ENCODE measurements at regions not wholly inside any gene's neighbourhood (a gene's known extent, or its start where the extent isn't known, plus 50 kb on each side); places are given as distances from the start of the nearest gene placed in this dataset.
"Not testable (repeated sequence)": the region's sequence is repeated elsewhere in the genome, so short reads cannot be mapped to it uniquely, and the experiment has no call there.

GRCh38 chr22:47623066-47623762, 860.8 kb downstream of the TBC1D22A start:
- H3K36me3 Mint-ChIP-seq (ENCODE audit: low read depth): no peaks in the 10 kb centered on the region
- no peak for DNase-seq
- H3K27me3 Mint-ChIP-seq: peaks cover 15% of the 10 kb centered on the region
- no peak overlapping the region for H3K27ac Mint-ChIP-seq
- no peaks in the 10 kb centered on the region for H3K9me3 Mint-ChIP-seq
- H3K4me1 Mint-ChIP-seq (ENCODE audit: low read depth): no peaks in the 10 kb centered on the region
- no peak overlapping the region for H3K4me3 Mint-ChIP-seq

DNA sequence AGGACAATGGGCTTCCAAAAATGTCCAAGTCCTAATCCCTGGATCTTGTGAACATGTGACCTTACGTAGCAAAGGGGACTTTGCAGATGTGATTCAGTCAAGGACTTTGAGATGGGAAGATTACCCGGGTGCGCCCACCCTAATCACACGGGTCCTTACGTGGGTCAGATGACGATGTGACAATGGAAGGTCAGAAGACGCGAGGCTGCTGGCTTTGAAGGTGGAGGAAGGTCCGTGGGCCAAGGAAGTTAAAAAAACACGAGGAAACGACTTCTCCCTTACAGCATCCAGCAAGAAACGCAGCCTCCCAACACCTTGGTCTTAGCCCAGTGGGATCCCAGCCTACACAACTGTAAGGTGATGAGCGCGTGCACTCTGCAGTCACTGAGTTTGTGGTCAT, 860.1 kb downstream of the TBC1D22A start:
- no peak for DNase-seq
- H3K36me3 Mint-ChIP-seq (ENCODE audit: low read depth): no peaks in the 10 kb centered on the region
- no peak overlapping the region for H3K27ac Mint-ChIP-seq
- peaks cover 15% of the 10 kb centered on the region for H3K27me3 Mint-ChIP-seq
- H3K4me3 Mint-ChIP-seq: no peak overlapping the region
- H3K9me3 Mint-ChIP-seq: no peaks in the 10 kb centered on the region
- no peaks in the 10 kb centered on the region for H3K4me1 Mint-ChIP-seq (ENCODE audit: low read depth)

DNA sequence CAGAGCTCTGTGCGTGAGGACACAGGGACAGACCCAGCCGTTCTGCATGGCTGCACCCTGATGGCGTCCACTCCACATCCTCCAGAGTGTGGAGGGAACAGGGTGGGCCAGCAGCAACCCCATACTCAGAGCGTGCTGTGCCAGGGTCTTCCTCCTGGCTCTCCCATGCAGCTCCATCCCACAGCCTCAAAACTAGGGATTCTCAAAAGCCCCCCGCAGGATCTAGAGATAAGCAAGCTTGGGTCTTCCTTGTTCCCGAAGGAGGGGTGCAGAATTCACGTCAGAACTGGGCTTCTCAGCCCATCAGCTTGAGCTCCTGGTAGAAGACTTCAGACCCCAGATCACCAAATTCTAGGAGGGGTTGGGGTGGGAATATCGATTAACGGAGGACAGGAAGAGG, 858.8 kb downstream of the TBC1D22A start:
- DNase-seq: no peak
- H3K9me3 Mint-ChIP-seq: no peaks in the 10 kb centered on the region
- no peak overlapping the region for H3K27ac Mint-ChIP-seq
- peaks cover 19% of the 10 kb centered on the region for H3K27me3 Mint-ChIP-seq
- no peaks in the 10 kb centered on the region for H3K4me1 Mint-ChIP-seq (ENCODE audit: low read depth)
- no peaks in the 10 kb centered on the region for H3K36me3 Mint-ChIP-seq (ENCODE audit: low read depth)
- H3K4me3 Mint-ChIP-seq: no peak overlapping the region

DNA sequence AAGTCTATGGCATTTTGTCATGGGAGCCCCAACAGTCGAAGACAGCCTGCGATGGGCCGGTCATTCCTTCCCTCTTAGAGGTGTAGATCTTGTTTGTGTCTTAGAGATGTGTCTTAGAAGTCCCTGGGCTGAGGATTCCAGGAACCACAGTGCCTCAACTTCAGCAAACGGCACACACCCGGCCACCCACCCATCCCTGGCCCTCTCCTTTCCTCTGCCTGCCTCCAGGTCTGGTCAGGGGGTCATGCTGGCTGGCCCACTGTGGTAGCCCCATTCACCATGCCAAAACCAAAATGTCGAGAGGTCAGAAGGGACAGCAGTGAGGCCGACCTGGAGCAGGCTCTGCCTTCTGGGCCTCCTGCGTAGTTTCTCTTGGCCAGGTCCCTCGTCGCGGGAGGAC, 857.9 kb downstream of the TBC1D22A start:
- Mint-ChIP-seq H3K4me1 (ENCODE audit: low read depth) (no peaks in the 10 kb centered on the region), H3K27ac (no peak overlapping the region), H3K36me3 (ENCODE audit: low read depth) (no peaks in the 10 kb centered on the region), H3K9me3 (no peaks in the 10 kb centered on the region), H3K4me3 (no peak overlapping the region), H3K27me3 (peaks cover 19% of the 10 kb centered on the region)
- DNase-seq: no peak

- no peak overlapping the region for H3K4me3 Mint-ChIP-seq
- no peaks in the 10 kb centered on the region for H3K9me3 Mint-ChIP-seq
- H3K27ac Mint-ChIP-seq: no peak overlapping the region
- H3K27me3 Mint-ChIP-seq: peaks cover 19% of the 10 kb centered on the region
- no peaks in the 10 kb centered on the region for H3K36me3 Mint-ChIP-seq (ENCODE audit: low read depth)
- no peak for DNase-seq
- no peaks in the 10 kb centered on the region for H3K4me1 Mint-ChIP-seq (ENCODE audit: low read depth)
Observed at GRCh38 chr22:47619631-47620030, 857.2 kb downstream of the TBC1D22A start.

GRCh38 chr22:47618180-47619010, 855.9 kb downstream of the TBC1D22A start:
- H3K9me3 Mint-ChIP-seq: no peaks in the 10 kb centered on the region
- no peak overlapping the region for H3K4me3 Mint-ChIP-seq
- no peak overlapping the region for H3K27ac Mint-ChIP-seq
- H3K27me3 Mint-ChIP-seq: peaks cover 19% of the 10 kb centered on the region
- H3K4me1 Mint-ChIP-seq (ENCODE audit: low read depth): no peaks in the 10 kb centered on the region
- no peaks in the 10 kb centered on the region for H3K36me3 Mint-ChIP-seq (ENCODE audit: low read depth)
- no peak for DNase-seq

DNA sequence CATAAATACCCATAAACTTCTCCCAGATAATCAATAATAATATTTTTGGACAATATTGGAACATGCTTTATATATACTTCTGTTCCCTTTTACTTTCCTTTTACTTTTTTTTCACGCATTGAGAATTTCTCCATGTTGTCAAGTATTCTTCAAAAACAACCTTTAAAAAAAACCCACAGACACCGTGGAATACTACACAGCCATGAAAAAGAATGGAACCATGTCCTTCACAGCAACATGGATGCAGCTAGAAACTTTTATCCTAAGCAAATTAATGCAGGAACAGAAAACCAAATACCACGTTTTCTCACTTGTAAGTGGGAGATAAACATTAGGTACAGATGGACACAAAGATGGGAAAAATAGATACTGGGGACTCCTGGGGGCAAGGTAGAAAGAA, 854.7 kb downstream of the TBC1D22A start:
- H3K9me3 Mint-ChIP-seq: no peaks in the 10 kb centered on the region
- peaks cover 14% of the 10 kb centered on the region for H3K27me3 Mint-ChIP-seq
- no peak for DNase-seq
- H3K4me3 Mint-ChIP-seq: no peak overlapping the region
- no peaks in the 10 kb centered on the region for H3K36me3 Mint-ChIP-seq (ENCODE audit: low read depth)
- no peaks in the 10 kb centered on the region for H3K4me1 Mint-ChIP-seq (ENCODE audit: low read depth)
- no peak overlapping the region for H3K27ac Mint-ChIP-seq

DNA sequence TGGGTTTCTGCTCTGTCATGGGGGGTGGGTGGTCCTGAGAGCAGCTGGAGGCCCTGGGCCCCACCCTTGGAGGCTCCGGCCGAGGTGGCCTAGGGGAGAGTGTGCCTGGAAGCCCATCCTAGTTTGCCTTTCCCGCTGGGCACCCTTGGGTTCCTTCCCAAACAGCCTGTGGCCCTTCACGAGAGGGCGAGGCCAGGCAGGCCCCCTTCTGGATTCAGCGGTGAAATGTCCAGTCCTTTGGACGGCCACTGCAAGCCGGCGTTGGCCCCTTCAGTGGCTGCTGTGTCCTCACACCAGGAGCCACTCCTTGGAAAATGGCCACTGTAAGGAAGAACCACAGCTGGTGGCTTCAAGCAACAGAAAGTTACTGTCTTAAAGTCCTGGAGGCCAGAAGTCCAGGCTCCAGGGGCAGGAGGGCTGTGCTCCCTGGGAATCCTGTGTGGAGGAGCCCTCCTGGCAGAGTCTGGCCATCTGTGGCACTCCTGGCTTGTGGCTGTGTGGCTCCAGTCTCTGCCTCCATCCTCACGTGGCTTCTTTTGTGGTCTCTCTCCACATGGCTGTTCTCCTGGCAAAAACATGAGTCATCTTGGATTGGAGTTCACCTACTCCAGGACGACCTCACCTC, 854.1 kb downstream of the TBC1D22A start:
- no peaks in the 10 kb centered on the region for H3K9me3 Mint-ChIP-seq
- no peak for DNase-seq
- no peak overlapping the region for H3K27ac Mint-ChIP-seq
- H3K4me1 Mint-ChIP-seq (ENCODE audit: low read depth): no peaks in the 10 kb centered on the region
- peaks cover 13% of the 10 kb centered on the region for H3K27me3 Mint-ChIP-seq
- no peaks in the 10 kb centered on the region for H3K36me3 Mint-ChIP-seq (ENCODE audit: low read depth)
- H3K4me3 Mint-ChIP-seq: no peak overlapping the region

DNA sequence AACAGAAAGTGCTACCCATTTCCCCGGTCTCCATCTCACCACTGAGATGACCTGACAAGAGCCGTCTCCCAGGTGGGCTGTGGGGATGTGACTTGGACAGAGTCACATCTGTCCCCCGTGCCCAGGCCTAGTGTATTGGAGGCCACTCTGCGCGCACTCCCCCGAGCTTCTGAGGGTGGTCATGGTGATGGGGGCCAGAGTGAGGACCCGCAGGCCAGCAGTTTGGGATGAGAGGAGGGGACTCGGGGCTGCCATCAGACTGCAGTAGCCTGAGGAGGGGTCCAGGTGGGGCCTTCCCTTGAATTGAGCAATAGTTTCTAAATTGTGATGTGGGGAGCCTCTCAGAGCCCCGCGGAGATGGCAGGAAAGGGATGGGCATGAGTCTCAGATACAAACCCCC, 852.6 kb downstream of the TBC1D22A start:
- Mint-ChIP-seq H3K27ac (no peak overlapping the region), H3K9me3 (no peaks in the 10 kb centered on the region), H3K4me1 (ENCODE audit: low read depth) (no peaks in the 10 kb centered on the region), H3K4me3 (no peak overlapping the region), H3K36me3 (ENCODE audit: low read depth) (no peaks in the 10 kb centered on the region), H3K27me3 (peaks cover 4% of the 10 kb centered on the region)
- DNase-seq: no peak

DNA sequence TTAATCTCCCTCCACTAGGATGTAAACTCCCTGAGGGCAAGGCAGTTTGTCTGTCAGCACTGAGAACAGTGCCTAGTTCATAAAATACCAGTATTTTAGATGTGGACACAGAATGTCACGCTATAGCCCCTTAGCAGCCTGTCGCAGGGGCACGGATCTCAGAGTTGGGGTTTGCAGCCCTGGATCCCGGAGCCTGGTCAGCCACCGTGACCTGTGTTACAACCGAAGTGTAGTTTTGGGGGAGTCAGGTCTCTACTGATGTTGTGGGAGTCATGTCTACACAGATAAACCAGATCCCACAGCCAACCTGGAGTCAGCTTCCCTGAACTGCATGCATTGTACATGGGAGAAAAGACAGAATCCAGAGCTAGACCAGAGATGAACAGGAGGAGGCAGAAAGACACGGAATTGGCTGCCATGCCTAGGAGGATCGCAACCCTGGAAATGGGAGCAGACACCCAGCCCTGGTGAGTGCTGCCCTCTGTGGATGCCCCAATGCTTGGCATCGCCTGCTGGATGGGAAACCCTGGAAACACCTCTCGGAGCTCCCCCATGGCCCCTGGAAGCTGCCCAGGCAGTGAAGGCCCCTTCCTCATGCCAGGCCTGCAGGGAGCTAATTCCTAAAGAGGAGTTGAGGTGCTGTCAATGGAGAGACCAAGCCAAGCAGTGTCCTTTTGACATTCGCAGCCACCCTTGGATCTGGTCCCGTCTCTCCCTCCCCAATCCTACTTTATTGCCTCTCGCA, 851.3 kb downstream of the TBC1D22A start:
- Mint-ChIP-seq H3K27me3 (peaks cover 4% of the 10 kb centered on the region), H3K27ac (no peak overlapping the region), H3K9me3 (no peaks in the 10 kb centered on the region), H3K36me3 (ENCODE audit: low read depth) (no peaks in the 10 kb centered on the region), H3K4me3 (no peak overlapping the region), H3K4me1 (ENCODE audit: low read depth) (no peaks in the 10 kb centered on the region)
- DNase-seq: no peak

GRCh38 chr22:47613181-47613580, 850.7 kb downstream of the TBC1D22A start:
- not testable (repeated sequence) for H3K4me1 Mint-ChIP-seq (ENCODE audit: low read depth); DNase-seq; H3K4me3 Mint-ChIP-seq; H3K9me3 Mint-ChIP-seq; H3K27ac Mint-ChIP-seq; H3K36me3 Mint-ChIP-seq (ENCODE audit: low read depth); H3K27me3 Mint-ChIP-seq

DNA sequence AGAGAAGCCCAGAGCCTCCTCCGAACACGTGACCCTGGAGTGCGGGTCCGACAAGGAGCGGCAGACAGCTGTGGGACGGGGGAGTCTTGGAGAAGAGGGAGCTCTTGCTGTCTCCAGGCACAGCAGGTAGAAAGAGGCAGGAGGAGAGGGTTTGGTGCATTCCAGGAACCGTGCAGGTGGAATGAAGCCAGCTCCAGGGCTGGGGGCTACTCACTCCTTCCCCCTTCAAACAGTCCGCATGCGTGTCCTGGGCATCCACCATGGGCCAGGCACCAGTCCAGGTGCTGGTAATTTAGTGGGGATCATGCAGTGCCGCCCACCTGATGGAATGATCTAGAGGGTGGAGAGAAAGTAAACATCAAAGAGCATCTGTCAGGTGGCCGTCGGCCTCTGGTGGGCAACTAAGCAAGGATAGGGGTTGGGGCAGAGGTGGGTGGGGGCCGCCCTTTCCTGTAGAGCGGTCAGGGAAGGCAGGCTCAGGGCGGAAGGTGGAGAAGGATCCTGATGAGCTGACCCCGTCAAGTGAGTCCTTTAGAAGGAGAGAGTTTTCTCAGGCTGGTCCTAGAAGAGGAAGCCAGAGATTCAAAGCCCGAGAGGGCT, 850.0 kb downstream of the TBC1D22A start:
- Mint-ChIP-seq H3K9me3 (no peaks in the 10 kb centered on the region), H3K36me3 (ENCODE audit: low read depth) (no peaks in the 10 kb centered on the region), H3K27ac (no peak overlapping the region), H3K4me3 (no peak overlapping the region), H3K4me1 (ENCODE audit: low read depth) (no peaks in the 10 kb centered on the region), H3K27me3 (peaks cover 4% of the 10 kb centered on the region)
- no peak for DNase-seq

GRCh38 chr22:47610764-47611163, 848.3 kb downstream of the TBC1D22A start:
- Mint-ChIP-seq H3K27me3 (no peaks in the 10 kb centered on the region), H3K36me3 (ENCODE audit: low read depth) (no peaks in the 10 kb centered on the region), H3K4me3 (no peak overlapping the region), H3K9me3 (no peaks in the 10 kb centered on the region), H3K27ac (no peak overlapping the region), H3K4me1 (ENCODE audit: low read depth) (no peaks in the 10 kb centered on the region)
- DNase-seq: no peak

DNA sequence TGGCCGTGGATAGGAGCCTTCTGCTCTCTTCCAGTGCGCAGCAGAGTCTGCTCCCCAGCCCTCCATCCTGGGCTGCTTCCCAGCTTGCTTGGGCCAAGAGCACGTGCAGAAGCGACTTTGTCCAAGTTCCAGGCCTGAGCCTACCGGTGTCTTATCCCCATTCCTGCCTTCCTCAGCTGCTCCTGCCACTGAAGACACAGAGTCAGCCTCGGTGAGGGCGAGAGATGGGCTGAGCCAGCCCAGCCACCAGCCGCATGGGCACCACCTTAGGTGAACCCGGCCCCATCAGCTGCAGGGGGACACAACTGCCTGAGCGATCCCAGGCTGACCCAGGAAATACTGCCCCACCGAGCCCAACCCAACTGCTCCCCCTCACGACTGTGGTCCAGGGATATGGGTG, 847.8 kb downstream of the TBC1D22A start:
- DNase-seq: no peak
- no peak overlapping the region for H3K27ac Mint-ChIP-seq
- H3K36me3 Mint-ChIP-seq (ENCODE audit: low read depth): no peaks in the 10 kb centered on the region

More for the DNA sequence above, 847.8 kb downstream of the TBC1D22A start:
- H3K4me3 Mint-ChIP-seq: no peak overlapping the region
- no peaks in the 10 kb centered on the region for H3K9me3 Mint-ChIP-seq
- no peaks in the 10 kb centered on the region for H3K4me1 Mint-ChIP-seq (ENCODE audit: low read depth)
- no peaks in the 10 kb centered on the region for H3K27me3 Mint-ChIP-seq

Data from activated T-cell treated with anti-CD3 and anti-CD28 coated beads, Interleukin-2, amount 50 U/mL, for 24 hours (primary cell).